ENCODE measurements at regions not wholly inside any gene's neighbourhood (a gene's known extent, or its start where the extent isn't known, plus 50 kb on each side); places are given as distances from the start of the nearest gene placed in this dataset.

GRCh38 chr10:130804281-130804680 is 507.2 kb downstream of the TCERG1L start:
- no peak for TF ChIP-seq GATA2 (IDR thresholded peaks at IDR 0.05; ENCODE audit: low read depth, low read length)
- TF ChIP-seq GATA3 (IDR thresholded peaks at IDR 0.05; ENCODE audit: low read depth, low read length): no peak

Measured in SH-SY5Y (cell line).